Renal cortex interstitium (tissue), 11 donors: ENCODE measurements at regions not wholly inside any gene's neighbourhood (a gene's known extent, or its start where the extent isn't known, plus 50 kb on each side); places are given as distances from the start of the nearest gene placed in this dataset.
"Not testable (repeated sequence)": the region's sequence is repeated elsewhere in the genome, so short reads cannot be mapped to it uniquely, and the experiment has no call there.

Experiments
- DNase-seq, 11 donors: peaks; one replicate each; pipeline ENCODE4 v3.0.0-alpha.2; 2013; ENCODE audit warnings: low read depth in 9 of 11, low spot score in 4 of 11; ENCODE audit errors: extremely low read depth in 1 of 11

DNA sequence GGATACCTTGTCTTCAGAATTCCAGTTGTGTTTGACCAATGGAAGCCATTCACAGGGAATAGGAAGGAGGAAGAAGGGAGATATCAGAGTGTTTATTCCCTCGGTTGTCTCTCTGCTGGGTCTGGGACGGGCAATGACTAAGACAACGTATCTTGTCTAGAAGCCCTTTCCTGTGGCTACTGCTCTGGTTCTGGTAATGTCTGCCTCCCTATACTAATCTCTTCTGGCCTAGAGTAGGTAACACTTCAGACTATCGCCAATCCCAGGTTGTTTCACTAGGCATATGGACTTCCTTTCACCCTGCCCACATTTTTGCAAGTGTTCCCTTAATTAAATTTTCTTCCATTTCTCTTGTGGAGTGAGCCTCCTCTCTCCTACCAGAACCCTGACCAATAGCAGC lies 687.7 kb upstream of the TBX3 start:
- DNase-seq = no peak

DNA sequence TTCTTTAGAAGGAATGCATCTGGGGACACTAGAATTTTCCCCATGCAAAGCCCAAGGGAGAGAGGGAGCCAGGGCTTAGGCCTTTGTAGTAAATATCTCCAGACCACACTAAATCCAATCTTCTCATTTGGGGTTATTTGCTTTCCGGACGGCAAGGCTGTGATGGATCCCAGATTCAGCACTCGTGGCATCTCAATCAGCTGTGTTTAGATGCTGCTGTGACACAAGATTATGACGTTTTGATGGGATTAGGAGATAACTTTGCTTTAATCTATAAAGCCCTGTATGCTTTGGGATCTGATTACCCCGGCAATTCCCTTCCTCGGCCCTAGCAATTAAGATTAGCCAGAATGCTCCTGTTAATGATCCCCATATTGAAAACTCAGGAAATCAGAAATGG lies 686.7 kb upstream of the TBX3 start:
- no peak for DNase-seq

DNA sequence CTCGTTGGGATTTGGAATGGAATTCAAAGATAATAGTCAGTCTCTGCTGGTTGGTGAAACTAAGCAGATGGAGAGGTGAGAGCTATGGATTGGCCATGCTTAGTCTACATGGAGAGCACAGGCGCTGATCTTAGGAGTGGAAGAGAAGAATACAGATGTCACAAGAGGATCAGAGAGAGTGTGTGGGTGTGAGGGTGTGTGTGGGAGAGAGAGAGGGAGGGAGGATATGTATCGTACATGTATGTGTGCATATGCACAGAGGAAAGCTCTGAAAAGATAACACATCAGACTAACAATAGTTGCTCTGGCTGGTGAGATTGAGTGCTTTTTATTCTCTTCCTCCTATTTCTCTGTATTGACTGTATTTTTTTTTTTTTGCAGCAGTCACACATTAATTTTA lies 686.2 kb upstream of the TBX3 start:
- DNase-seq = no peak

DNA sequence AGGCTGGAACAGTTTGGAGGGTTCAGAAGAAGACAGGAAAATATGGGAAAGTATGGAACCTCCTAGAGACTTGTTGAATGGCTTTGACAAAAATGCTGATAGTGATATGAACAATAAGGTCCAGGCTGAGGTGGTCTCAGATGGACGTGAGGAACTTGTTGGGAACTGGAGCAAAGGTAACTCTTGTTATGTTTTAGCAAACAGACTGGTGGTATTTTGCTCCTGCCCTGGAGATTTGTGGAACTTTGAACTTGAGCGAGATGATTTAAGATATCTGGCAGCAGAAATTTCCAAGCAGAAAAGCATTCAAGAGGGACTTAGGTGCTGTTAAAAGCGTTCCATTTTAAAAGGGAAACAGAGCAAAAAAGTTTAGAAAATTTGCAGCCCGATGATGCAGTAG lies 682.3 kb upstream of the TBX3 start:
- not testable (repeated sequence) for DNase-seq

DNA sequence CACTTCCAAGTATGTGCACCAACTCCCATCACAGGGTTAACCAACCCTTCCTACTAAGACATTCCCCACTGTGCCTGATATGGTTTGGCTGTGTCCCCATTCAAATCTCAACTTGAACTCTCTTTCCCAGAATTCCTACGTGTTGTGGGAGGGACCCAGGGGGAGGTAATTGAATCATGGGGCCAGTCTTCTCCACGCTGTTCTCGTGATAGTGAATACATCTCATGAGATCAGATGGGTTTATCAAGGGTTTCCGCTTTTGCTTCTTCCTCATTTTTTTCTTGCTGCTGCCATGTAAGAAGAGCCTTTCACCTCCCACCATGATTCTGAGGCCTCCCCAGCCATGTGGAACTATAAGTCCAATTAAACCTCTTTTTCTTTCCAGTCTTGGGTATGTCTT lies 681.8 kb upstream of the TBX3 start:
- not testable (repeated sequence) for DNase-seq

DNA sequence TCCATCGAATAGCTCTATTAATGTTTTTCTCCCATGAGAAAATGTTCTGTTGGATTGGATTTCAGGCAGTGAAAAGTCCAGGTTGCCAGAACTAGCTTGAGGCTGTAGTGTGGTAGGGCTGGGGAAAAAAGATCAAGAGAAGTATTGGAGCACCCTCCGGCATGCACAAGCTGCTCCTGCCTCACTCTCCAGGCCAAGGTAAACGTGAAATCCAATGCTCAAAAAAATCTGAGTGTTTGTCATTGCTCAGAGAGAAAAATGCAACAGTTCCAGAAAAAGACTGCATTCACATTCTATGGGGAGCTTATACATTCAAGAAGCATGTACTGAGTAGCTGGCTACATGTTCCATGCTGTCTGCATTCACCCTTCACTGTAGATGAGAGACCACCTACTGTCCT lies 680.9 kb upstream of the TBX3 start:
- no peak for DNase-seq

DNA sequence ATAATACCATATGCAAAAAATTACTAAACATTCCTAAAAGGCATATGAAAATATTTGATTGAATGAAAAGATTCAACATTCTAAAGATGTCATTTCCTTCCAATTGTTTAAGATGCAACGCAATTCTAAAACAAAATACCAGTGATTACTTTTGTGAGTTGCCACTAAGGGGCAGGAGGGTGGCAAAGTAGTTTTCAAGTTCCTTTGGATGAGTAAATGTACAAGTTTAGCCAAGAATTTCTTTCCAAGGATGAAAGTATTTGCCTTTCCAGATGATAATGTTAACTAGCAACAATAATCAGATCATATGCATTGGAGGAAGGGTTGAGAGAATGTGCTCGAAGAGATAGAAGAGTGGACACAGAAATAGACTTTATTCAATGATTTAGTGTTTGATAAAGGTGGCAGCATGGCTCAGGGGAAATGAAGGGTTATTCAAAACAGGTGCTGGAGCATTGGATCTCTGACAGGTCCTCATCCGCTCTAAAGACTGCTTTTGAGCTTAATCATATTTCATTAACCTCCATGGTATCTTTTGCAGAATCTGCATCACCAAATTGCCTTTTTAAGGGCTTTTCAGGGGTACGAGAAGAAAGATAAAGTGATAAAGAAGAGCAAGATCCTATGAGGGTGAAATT lies 678.5 kb upstream of the TBX3 start:
- DNase-seq = no peak

DNA sequence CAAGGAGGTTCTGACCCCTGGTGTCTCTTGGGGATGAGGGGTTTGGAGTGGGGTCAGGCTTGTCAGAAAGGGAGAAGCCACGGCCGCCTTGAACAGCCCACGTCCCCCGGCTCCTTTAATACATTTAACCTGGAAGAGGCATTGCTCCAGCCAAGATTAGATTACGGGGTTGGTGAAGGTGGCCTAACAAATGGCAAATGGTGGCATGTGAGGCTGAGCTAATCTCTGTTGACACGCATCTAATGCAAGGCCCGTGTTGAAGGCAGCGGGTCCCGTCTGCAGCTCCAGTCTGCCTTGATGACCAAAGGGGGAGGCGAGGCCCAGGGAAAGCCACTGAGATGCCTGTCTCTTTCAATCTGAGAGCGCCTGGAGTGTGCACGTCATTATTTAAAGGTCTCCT lies 673.7 kb upstream of the TBX3 start:
- DNase-seq = no peak

DNA sequence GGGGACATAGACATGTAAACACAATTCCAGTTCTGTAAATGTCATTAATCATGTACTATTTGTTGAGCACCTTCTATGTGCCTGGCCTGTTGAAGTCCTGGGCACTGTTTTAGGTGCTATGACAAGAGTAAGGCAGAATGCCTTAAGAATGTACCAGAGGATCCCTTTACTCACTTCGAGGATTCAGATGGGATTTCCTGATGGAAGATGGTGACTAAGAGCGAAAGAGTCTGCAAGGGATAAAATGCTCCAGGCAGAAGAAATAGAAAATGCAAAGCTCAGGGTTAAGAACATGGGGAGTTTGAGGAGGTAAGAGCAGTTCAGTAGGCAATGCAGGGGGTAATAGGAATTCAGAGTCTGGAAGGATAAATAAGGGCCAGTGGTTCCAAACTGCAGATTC lies 671.3 kb upstream of the TBX3 start:
- DNase-seq = no peak

DNA sequence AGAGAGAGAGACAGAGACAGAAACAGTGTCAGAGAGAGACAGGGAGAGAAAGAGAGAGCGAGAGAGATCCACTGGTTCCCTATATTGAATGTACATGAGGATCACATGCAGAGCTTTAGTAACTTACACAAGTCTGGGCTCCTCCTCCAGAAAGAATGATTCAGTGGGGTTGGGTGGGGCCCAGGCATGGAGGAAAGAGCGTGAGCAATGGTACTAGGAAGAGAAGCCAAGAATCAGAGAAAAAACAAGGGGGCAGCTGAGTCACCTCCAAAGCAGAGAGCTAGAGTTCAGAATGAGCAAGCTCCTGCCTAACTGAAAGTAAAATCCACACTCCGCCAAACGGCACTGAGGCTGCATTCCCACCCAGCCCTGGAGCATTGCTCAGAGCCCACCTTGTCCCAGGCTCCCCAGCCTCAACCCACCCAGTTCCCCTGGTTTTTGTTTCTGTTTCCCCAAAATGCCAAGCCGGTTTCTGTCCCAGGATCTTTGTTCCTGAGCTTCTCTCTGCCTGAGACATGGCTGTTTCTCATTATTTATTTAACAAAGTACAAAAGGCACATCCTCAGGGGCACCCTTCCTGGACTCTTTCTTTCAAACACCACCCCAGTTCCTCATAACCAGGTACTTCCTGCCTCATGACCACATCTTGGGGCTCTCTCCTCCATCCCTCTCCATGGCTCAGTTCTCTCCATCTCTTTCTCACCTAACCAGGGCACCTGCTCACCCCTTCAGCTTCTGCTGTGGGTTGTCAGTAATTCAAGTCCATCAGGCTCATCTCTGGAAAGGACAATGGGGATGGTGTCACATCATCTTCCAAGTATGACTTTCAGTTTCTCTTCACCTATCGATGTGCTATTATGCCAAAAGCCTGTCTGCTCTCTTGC lies 670.3 kb upstream of the TBX3 start:
- peak in 2 of 11 donors; percentile 17 to 19 for DNase-seq

DNA sequence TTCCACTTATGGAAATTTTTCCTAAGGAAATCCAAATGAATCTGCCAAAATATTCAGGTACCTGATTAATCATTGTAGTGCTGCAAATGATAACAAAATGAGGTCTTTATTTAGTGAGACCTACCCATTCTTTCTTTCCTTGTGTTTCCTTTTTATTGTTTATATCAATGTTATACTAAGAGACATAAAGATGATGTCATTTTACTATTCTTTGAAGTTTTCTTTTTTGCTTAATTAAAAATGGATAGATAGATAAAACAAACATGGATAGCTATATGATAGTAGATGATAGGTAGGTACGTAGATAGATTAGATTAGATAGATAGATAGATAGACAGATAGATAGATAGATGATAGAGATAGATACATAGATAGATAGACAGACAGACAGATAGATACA lies 669.5 kb upstream of the TBX3 start:
- no peak for DNase-seq

DNA sequence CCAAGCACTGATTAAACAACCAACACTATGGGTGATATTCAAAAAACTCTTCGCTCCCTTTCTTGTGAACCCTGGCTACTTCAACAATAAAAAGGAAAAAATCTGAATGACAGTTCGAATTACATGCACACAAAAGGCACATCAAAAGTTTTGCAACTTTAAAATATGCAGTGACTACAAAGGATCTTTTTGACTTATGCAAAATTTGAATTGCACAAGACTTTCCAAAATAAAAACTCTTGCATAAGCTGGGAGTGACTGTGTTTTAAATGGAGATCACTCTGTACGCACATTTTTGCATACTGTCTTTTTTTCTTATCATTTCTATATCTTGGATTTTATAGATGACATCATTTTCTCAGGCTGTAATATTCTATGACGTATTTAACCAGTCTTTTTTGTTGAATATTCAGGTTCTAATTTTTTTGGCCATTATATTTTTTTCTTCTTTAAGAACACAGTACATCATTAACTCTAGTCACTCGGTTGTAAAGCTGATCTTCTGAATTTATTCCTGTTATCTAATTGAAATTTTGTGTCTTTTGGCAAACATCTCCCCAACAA lies 667.6 kb upstream of the TBX3 start:
- DNase-seq = no peak

DNA sequence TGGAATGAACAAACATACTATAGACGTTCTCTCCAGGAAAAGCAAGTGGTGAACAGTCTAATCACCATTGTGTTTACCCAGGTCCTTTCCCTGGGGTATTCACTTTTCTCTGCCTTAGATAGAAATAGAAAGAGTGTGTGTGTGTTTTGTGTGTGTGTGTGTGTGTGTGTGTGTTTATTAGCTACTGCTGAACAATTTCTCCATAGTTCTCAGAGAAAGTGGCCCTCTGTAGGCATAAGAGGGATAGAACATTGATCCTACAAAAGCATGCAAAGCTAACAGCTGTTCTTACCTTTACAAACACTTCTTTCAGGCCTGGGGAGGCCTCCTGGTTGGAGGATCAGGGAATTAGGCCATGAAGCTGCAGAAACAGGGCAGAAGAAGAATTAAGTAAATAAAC lies 665.7 kb upstream of the TBX3 start:
- DNase-seq = no peak

DNA sequence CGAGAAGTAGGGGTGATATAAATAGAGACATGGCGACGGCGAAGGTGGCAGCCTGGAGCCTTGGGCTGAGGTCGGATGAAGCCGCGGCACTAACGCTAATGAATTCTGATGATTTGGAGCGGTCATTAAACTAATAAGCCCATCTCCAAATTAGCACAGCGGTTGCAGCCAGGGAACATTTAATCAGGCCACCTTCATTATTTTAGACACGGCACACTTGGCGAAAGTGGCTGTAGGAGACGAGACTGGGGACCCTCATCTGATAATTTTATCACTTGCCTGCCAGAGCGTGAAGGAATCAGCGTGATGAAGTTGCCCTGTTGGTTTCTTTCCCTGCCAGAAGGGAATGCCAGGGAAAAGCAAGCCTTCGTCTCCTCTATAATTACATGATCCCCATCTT lies 664.3 kb upstream of the TBX3 start:
- no peak for DNase-seq

DNA sequence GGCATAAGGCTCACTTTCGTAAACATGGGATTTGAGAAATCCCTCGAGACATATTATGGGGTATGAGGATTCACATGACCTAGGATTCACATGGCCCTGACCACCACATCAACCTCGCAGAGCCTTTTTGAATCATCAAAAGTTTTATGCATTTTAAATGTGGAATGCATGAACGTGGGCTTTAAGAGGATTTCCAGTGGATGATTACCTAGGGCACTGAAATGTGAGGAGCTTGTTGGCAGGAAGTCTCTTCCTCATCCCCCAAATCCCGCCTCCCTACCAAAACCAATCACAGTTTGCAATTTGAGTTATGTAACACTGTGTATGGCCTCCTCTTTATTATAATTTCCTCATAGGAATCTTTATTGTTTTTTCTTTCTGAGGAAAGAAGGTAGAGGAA lies 659.6 kb upstream of the TBX3 start:
- no peak for DNase-seq

DNA sequence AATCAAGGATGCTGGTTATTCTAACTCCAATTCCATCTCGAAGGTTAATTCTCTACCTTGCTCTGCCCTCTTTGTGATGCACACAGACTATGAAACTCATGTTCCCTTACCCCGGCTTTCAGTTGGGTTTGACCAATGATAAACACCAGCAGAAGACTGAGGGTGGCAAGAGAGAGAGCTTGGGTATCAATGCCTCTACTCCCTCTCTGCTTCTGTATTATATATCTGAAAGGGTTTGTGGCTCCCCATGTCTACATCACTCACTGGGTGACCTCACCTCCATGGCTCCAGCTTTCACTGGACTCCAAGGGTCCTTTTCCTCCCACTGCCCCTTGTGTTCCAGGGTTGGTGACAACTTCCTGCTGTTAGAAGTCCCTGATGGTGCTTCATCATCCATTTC lies 659.0 kb upstream of the TBX3 start:
- no peak for DNase-seq

DNA sequence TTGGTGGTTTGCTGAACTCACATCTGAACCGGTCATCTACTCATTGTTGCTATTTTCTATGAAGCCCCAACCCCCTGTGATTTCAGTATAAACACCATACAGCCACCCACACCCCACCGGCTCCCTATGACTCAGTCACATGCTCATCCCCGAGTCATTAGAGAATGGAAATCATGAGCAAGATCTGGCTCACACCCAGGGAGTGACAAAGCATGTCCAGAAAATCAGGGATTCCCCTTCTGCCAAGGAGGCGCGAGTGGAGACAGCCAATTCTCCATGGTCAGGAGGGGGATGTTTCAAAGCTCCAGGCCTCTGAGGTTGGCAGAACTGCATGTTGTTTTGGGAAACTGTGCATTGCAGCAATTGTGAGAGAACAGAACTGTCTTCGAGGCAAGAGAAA lies 657.5 kb upstream of the TBX3 start:
- no peak for DNase-seq

DNA sequence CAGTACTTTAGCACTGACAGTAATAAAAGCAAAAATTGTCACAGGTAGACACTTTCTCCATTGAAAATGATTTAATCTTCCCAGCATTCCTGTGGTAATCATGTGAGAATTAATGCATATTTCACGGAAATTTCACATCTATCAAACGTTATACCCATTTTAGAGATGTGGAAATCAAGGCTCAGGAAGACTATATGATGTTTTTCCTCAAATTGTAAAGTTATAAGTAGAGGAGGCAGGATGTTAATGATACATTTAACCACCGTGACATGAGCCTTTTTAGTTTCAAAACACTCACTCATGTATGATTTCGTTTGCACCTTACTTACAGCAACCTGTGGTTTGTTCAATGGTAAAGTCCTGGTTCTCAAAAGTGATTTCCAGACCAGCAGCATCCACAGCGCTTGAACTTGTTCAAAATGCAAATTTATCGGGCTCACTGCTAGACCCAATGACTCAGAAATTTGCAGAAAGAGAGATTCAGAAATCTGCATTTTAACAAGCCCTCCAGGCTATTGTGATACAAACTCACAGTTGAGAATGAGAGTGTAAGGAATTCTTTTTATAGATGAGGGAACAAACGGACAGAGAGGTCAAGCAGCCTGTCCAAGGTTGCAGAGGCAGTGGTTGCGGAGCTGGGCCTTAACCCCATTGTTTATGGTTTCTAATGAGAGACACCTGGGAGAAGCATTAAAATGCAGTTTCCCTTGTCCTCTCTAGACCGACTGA lies 654.8 kb upstream of the TBX3 start:
- DNase-seq = no peak

DNA sequence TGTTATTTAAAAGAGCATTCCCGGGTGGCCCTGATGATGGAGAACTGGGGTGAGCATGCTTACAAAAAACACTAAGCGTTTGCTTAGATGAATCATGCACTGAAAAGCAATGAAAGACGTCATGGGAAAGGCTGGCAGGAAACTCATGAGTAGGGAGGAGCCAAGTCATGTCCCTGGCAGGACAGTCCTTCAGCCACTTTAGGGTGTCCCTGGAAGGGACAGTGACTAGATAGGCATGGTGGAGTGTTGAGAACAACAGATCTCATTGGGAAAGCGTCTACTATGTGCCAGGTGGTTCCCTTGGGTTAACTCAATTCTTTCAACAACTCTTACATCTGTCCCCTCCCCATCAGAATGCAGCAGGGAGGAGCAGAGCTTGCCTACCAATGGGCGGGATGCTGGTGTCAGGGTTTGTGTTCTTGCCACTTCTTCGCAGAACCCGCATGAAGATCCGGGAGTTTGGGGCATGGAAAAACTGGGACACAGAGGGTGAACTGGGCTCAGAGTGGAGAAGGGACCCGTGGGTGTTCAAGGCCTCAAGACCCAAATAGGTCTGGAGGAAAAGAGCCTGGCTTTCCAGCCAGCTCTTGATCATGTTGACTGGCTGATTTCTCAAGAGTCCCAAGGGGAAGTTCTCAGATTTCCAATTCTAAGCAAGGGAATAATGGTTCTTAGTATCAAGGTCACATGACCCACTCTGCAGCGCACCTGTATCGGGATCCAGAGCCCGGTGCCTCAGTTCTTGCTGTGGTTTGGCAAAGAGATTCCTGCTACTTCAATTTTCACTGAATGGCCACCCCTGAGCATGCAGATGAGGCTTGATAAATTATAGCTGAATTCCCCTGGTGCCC lies 653.9 kb upstream of the TBX3 start:
- DNase-seq = no peak
